ENCODE measurements at regions not wholly inside any gene's neighbourhood (a gene's known extent, or its start where the extent isn't known, plus 50 kb on each side); places are given as distances from the start of the nearest gene placed in this dataset.

DNA sequence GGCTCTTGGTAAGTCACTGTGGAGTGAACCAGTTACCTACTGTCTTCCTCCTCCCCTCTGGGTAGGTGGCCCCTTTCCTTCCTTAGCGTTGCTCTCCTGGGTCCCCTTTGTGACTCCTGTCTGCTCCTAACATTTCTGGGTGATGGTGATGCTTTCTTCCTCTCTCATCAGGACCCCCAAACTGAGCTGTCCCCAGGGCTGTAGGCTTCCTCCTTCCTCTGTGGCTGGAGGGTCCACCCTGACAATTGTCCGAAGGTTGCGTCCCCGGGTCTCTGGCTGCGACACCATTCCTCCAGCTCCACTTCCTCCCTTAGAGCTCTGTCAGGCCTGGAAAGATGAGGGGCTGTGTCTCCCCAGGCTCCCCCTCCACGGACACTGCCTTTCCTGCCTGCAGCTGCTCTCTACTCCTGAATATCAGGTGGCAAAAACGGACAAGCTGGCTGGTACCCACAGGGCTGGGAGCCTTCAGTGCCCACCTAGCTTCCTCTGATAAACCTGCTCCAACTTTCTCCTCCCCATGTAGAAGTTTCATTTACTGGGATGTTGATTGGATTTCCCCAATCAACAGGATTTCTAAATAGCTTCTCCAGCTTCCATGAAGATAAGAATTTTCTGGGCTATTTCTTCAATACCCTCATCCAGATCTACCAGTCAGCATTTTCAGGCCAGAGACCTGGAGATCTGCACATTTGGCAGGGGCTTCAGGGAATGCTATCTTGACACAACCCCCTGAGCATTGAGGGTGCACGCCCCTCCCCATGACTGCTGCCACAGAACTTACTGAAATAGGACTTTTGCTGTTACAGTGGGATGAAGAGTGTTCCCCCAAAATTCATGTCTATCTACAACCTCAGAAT, 506.5 kb downstream of the TCERG1L start:
- no peaks in the 10 kb centered on the region for H3K36me3 ChIP-seq (ENCODE audit: low read depth)
- no peaks in the 10 kb centered on the region for H3K9me2 ChIP-seq (ENCODE audit: insufficient read depth)
- H4K20me1 ChIP-seq (ENCODE audit: insufficient read depth) = no peaks in the 10 kb centered on the region
- H3K27ac ChIP-seq = no peak overlapping the region
- H3K79me2 ChIP-seq (ENCODE audit: insufficient read depth) = no peaks in the 10 kb centered on the region
- H3K4me1 ChIP-seq (ENCODE audit: insufficient read depth) = no peaks in the 10 kb centered on the region
- H3K9ac ChIP-seq = no peak overlapping the region
- DNase-seq = no peak
- H3K4me2 ChIP-seq (ENCODE audit: unreplicated experiment) = no peak overlapping the region
- H2AFZ ChIP-seq = no peak overlapping the region
- in situ Hi-C loops (cut with MboI) = no loop called here
- no peak overlapping the region for H3K4me3 ChIP-seq
- no peaks in the 10 kb centered on the region for H3K27me3 ChIP-seq (replicated peaks; ENCODE audit: insufficient read depth)
- TF ChIP-seq EZH2 (IDR thresholded peaks at IDR 0.05; ENCODE audit: insufficient read depth, poor library complexity, severe bottlenecking) (no peak), EZH2phosphoT487 (IDR thresholded peaks at IDR 0.05; ENCODE audit: insufficient read depth, low read depth) (no peak)
- H3K9me3 ChIP-seq (ENCODE audit: low read depth) = no peaks in the 10 kb centered on the region
- 28 to 37% methylated on average over 8 of the region's 8 CpGs for WGBS, 2 experiments (ENCODE audit: low coverage in 1 of 2, low lambda C conversion rate in 2 of 2, missing lambda C conversion rate in 2 of 2)
- no peaks in the 10 kb centered on the region for H3F3A ChIP-seq (ENCODE audit: insufficient read depth)

DNA sequence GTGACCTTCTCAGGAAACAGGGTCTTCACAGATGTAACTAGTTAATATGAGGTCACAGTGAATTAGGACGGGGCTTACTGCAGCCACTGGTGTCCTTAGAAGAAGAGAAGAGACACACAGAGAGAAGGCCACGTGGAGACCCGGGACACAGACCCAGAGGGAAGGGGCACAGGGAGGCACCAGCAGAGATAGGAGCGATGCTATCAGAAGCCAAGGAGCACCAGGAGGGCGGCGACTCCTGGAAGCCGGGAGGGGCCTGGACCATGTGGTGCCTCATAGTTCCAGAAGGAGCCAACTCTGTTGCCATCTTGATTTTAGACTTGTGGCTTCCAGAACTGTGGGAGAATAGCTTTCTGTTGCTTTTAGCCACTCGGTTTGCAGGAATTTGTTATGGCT, 505.9 kb downstream of the TCERG1L start:
- no peaks in the 10 kb centered on the region for H3K4me1 ChIP-seq (ENCODE audit: insufficient read depth)
- no peak overlapping the region for H3K4me3 ChIP-seq
- 24 to 27% methylated on average over 8 of the region's 8 CpGs for WGBS, 2 experiments (ENCODE audit: low coverage in 1 of 2, low lambda C conversion rate in 2 of 2, missing lambda C conversion rate in 2 of 2)
- no peaks in the 10 kb centered on the region for H3K36me3 ChIP-seq (ENCODE audit: low read depth)
- no peaks in the 10 kb centered on the region for H3K79me2 ChIP-seq (ENCODE audit: insufficient read depth)
- H3K27me3 ChIP-seq (replicated peaks; ENCODE audit: insufficient read depth) = no peaks in the 10 kb centered on the region
- no peaks in the 10 kb centered on the region for H3F3A ChIP-seq (ENCODE audit: insufficient read depth)
- no peaks in the 10 kb centered on the region for H4K20me1 ChIP-seq (ENCODE audit: insufficient read depth)
- H3K4me2 ChIP-seq (ENCODE audit: unreplicated experiment) = no peak overlapping the region
- H3K9me3 ChIP-seq (ENCODE audit: low read depth) = no peaks in the 10 kb centered on the region
- in situ Hi-C loops (cut with MboI) = no loop called here
- H3K9ac ChIP-seq = no peak overlapping the region
- DNase-seq = no peak
- TF ChIP-seq EZH2 (IDR thresholded peaks at IDR 0.05; ENCODE audit: insufficient read depth, poor library complexity, severe bottlenecking) (no peak), EZH2phosphoT487 (IDR thresholded peaks at IDR 0.05; ENCODE audit: insufficient read depth, low read depth) (no peak)
- no peak overlapping the region for H2AFZ ChIP-seq
- no peaks in the 10 kb centered on the region for H3K9me2 ChIP-seq (ENCODE audit: insufficient read depth)
- no peak overlapping the region for H3K27ac ChIP-seq

DNA sequence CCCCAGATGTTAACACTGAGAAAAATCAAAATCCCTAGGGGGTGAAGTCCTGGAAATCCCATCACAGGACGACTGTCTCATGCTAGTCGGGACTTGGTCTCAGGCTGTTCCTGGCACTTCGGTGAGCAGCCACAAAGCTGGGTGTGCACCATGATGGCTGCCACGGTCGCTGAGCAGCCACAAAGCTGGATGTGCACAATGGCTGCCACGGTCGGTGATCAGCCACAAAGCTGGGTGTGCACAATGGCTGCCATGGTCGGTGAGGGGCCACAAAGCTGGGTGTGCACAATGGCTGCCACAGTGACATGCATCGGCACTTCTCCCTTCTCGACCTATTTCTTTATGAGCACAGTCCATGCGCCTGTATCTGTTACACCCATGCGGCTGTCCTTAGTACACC, 505.1 kb downstream of the TCERG1L start:
- Histone ChIP-seq H3K9me3 (ENCODE audit: low read depth) (no peaks in the 10 kb centered on the region), H4K20me1 (ENCODE audit: insufficient read depth) (no peaks in the 10 kb centered on the region), H3K4me1 (ENCODE audit: insufficient read depth) (no peaks in the 10 kb centered on the region), H3K9me2 (ENCODE audit: insufficient read depth) (no peaks in the 10 kb centered on the region), H3K27ac (no peak overlapping the region), H3K27me3 (replicated peaks; ENCODE audit: insufficient read depth) (no peaks in the 10 kb centered on the region), H2AFZ (no peak overlapping the region), H3K4me3 (no peak overlapping the region), H3K79me2 (ENCODE audit: insufficient read depth) (no peaks in the 10 kb centered on the region), H3K36me3 (ENCODE audit: low read depth) (no peaks in the 10 kb centered on the region), H3K9ac (no peak overlapping the region), H3F3A (ENCODE audit: insufficient read depth) (no peaks in the 10 kb centered on the region), H3K4me2 (ENCODE audit: unreplicated experiment) (no peak overlapping the region)
- no peak for DNase-seq
- TF ChIP-seq EZH2phosphoT487 (IDR thresholded peaks at IDR 0.05; ENCODE audit: insufficient read depth, low read depth) (no peak), EZH2 (IDR thresholded peaks at IDR 0.05; ENCODE audit: insufficient read depth, poor library complexity, severe bottlenecking) (no peak)
- WGBS, 2 experiments (ENCODE audit: low coverage in 1 of 2, low lambda C conversion rate in 2 of 2, missing lambda C conversion rate in 2 of 2) = 39 to 55% methylated on average over 12 of the region's 12 CpGs
- in situ Hi-C loops (cut with MboI) = no loop called here

DNA sequence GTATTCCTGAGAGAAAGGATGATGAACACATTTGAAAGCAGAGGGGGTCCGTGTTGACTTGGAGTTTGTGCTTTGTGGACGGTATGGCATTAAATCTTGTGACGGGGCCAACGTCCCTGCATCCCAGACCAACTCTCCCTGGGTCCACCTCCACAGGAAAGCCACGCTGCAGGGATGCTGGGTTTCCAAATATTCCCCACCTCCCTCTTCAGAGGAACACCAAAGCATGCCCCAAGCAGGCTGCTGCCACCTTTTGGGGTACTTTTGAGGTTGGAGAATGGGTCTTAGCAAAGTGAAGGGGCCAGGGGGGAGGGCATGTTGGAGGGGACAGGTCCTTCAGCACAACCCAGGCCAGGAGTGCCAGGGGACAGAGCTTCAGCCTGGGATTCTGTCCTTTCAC, 504.4 kb downstream of the TCERG1L start:
- H3K27ac ChIP-seq = no peak overlapping the region
- DNase-seq = no peak
- no peak overlapping the region for H3K9ac ChIP-seq
- no peaks in the 10 kb centered on the region for H3K4me1 ChIP-seq (ENCODE audit: insufficient read depth)
- H4K20me1 ChIP-seq (ENCODE audit: insufficient read depth) = no peaks in the 10 kb centered on the region
- no peaks in the 10 kb centered on the region for H3K9me3 ChIP-seq (ENCODE audit: low read depth)
- no peaks in the 10 kb centered on the region for H3K9me2 ChIP-seq (ENCODE audit: insufficient read depth)
- H3K79me2 ChIP-seq (ENCODE audit: insufficient read depth) = no peaks in the 10 kb centered on the region
- in situ Hi-C loops (cut with MboI) = no loop called here
- H3K36me3 ChIP-seq (ENCODE audit: low read depth) = no peaks in the 10 kb centered on the region
- no peak overlapping the region for H2AFZ ChIP-seq
- H3K4me3 ChIP-seq = no peak overlapping the region
- no peaks in the 10 kb centered on the region for H3K27me3 ChIP-seq (replicated peaks; ENCODE audit: insufficient read depth)
- 34 to 37% methylated on average over 5 of the region's 5 CpGs for WGBS, 2 experiments (ENCODE audit: low coverage in 1 of 2, low lambda C conversion rate in 2 of 2, missing lambda C conversion rate in 2 of 2)
- TF ChIP-seq EZH2phosphoT487 (IDR thresholded peaks at IDR 0.05; ENCODE audit: insufficient read depth, low read depth) = no peak
- no peak for TF ChIP-seq EZH2 (IDR thresholded peaks at IDR 0.05; ENCODE audit: insufficient read depth, poor library complexity, severe bottlenecking)
- H3K4me2 ChIP-seq (ENCODE audit: unreplicated experiment) = no peak overlapping the region
- no peaks in the 10 kb centered on the region for H3F3A ChIP-seq (ENCODE audit: insufficient read depth)

All from GM23248 (cell line).